ENCODE measurements at regions not wholly inside any gene's neighbourhood (a gene's known extent, or its start where the extent isn't known, plus 50 kb on each side); places are given as distances from the start of the nearest gene placed in this dataset.

DNA sequence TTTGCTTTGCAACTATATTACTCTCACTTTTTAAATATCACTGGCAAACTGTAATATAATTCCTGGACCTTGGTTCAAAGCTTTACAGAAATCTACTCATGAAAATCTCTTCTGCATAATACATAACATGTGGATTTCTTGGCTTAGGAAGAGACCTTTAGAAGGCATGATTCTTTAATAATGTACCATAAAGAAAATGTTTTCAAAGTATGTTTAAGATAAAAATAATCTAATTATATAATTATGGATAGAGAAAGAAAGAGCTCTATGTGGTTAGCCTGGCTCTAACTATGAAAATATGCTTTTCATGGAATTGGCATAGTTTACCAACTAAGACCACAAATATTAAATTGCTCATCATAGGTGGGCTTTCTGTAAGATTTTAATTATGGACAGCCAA lies 817.8 kb downstream of the TLE1 start:
- no peaks in the 10 kb centered on the region for H3K27me3 ChIP-seq (replicated peaks in 1 of 4; ENCODE audit: control insufficient read depth in 3 of 4, extremely low read depth in 1 of 4, insufficient read depth in 3 of 4, low read length in 3 of 4)
- H3K4me3 ChIP-seq (ENCODE audit: extremely low read depth in 1 of 4, insufficient read depth in 2 of 4, low read depth in 3 of 4, low read length in 4 of 4), result no peak overlapping the region
- no peak overlapping the region for H4K8ac ChIP-seq (ENCODE audit: extremely low read depth, insufficient read depth, low read length)
- H2BK12ac ChIP-seq (ENCODE audit: low read depth, low read length), result no peak overlapping the region
- no peaks in the 10 kb centered on the region for H3K36me3 ChIP-seq (ENCODE audit: control insufficient read depth in 2 of 4, insufficient read depth in 4 of 4, low read length in 3 of 4)
- no peak overlapping the region for H3K9ac ChIP-seq (replicated peaks in 1 of 4; ENCODE audit: extremely low read depth in 1 of 4, low read depth in 3 of 4, low read length in 3 of 4)
- POLR2A ChIA-PET (ENCODE audit: partially characterized antibody), result no interaction called here
- no peaks in the 10 kb centered on the region for H4K20me1 ChIP-seq (replicated peaks in 1 of 2; ENCODE audit: control insufficient read depth in 1 of 2, insufficient read depth in 2 of 2, low read length in 2 of 2)
- no peak overlapping the region for H2BK20ac ChIP-seq (ENCODE audit: low read length)
- 0 out of 4 replicates have a peak, but pooled peaks cover 0 to under 1% of the 10 kb centered on the region in 2 experiments for H3K9me3 ChIP-seq (ENCODE audit: insufficient read depth in 2 of 2, low read depth in 1 of 2, low read length in 1 of 2)
- no peaks in the 10 kb centered on the region for H3K79me1 ChIP-seq (ENCODE audit: low read depth, low read length)
- H4K91ac ChIP-seq (replicated peaks; ENCODE audit: insufficient read length, low read length), result no peak overlapping the region
- H3K14ac ChIP-seq (ENCODE audit: insufficient read length), result no peak overlapping the region
- H2AK5ac ChIP-seq (ENCODE audit: low read depth, low read length), result no peak overlapping the region
- FAIRE-seq (no peak), DNase-seq (ENCODE audit: low read depth in 1 of 2, low spot score in 2 of 2) (no peak)
- H3K27ac ChIP-seq (ENCODE audit: low read depth, low read length), result no peak overlapping the region
- H3K79me2 ChIP-seq (ENCODE audit: control insufficient read depth in 1 of 2, insufficient read depth in 2 of 2, low read length in 2 of 2), result no peaks in the 10 kb centered on the region
- H2AFZ ChIP-seq (ENCODE audit: low read length), result no peak overlapping the region
- no peak overlapping the region for H3K4ac ChIP-seq (replicated peaks; ENCODE audit: insufficient read length, low read depth, low read length)
- CTCF ChIA-PET (ENCODE audit: partially characterized antibody), result no interaction called here
- no peak overlapping the region for H2BK5ac ChIP-seq (ENCODE audit: low read depth, low read length)
- H3K56ac ChIP-seq (replicated peaks; ENCODE audit: insufficient read length, low read depth, low read length), result no peak overlapping the region
- H3K4me1 ChIP-seq (replicated peaks in 1 of 4; ENCODE audit: control insufficient read depth in 3 of 4, insufficient read depth in 4 of 4, low read length in 3 of 4), result no peaks in the 10 kb centered on the region
- no peaks in the 10 kb centered on the region; the same call in 1 of the 2 replicates for H3K23me2 ChIP-seq (ENCODE audit: low read depth, low read length)
- H3K4me2 ChIP-seq (ENCODE audit: insufficient read depth in 1 of 2, low read depth in 2 of 2, low read length in 2 of 2), result no peak overlapping the region
- no peak overlapping the region for H3K23ac ChIP-seq (ENCODE audit: insufficient read length)
- H2BK120ac ChIP-seq (replicated peaks; ENCODE audit: low read depth, low read length), result no peak overlapping the region
- H4K5ac ChIP-seq (ENCODE audit: insufficient read length, low read depth, low read length), result no peak overlapping the region
- H3K18ac ChIP-seq (ENCODE audit: extremely low read depth, low read length), result no peak overlapping the region
- H2BK15ac ChIP-seq (ENCODE audit: low read length), result no peak overlapping the region
- TF ChIP-seq RBBP5 (IDR thresholded peaks at IDR 0.05; ENCODE audit: borderline replicate concordance, low read depth, low read length) (no peak), KDM4A (IDR thresholded peaks at IDR 0.05; ENCODE audit: low read depth, low read length, severe bottlenecking) (no peak)
